GM20000 (cell line): ENCODE measurements at regions not wholly inside any gene's neighbourhood (a gene's known extent, or its start where the extent isn't known, plus 50 kb on each side); places are given as distances from the start of the nearest gene placed in this dataset.

Experiments used
- DNase-seq: peaks from one replicate; pipeline ENCODE4 v3.0.0; 2012; ENCODE audit warnings: low spot score
- TF ChIP-seq, protein P1 (sequence below): IDR thresholded peaks from 2 replicates; pipeline ENCODE4 v1.5.1; 2012; ENCODE audit warnings: mild to moderate bottlenecking, control low read depth; ENCODE audit errors: extremely low read depth, missing control alignments

DNA sequence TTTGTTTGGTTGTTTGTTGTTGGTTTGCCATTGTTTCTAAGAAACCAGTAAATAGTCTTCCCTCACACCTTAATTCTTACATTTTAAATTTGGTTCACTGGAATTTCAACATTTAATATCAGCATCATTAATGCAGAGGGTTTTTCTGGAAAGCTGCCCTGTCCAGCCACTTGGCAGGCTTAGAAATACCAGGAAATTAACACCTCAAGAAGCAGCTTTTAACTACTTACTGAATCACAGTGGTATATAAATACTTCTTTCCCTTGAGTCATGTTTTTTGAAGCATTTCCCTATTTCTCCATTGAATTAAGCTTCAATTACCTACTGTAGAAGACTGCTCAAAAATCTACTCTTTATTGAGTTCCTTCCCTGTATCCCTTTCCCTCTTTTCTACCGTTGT lies 1221.1 kb upstream of the ADGRL3 start:
- DNase-seq = no peak
- TF ChIP-seq, protein P1, sequence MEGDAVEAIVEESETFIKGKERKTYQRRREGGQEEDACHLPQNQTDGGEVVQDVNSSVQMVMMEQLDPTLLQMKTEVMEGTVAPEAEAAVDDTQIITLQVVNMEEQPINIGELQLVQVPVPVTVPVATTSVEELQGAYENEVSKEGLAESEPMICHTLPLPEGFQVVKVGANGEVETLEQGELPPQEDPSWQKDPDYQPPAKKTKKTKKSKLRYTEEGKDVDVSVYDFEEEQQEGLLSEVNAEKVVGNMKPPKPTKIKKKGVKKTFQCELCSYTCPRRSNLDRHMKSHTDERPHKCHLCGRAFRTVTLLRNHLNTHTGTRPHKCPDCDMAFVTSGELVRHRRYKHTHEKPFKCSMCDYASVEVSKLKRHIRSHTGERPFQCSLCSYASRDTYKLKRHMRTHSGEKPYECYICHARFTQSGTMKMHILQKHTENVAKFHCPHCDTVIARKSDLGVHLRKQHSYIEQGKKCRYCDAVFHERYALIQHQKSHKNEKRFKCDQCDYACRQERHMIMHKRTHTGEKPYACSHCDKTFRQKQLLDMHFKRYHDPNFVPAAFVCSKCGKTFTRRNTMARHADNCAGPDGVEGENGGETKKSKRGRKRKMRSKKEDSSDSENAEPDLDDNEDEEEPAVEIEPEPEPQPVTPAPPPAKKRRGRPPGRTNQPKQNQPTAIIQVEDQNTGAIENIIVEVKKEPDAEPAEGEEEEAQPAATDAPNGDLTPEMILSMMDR = no peak

DNA sequence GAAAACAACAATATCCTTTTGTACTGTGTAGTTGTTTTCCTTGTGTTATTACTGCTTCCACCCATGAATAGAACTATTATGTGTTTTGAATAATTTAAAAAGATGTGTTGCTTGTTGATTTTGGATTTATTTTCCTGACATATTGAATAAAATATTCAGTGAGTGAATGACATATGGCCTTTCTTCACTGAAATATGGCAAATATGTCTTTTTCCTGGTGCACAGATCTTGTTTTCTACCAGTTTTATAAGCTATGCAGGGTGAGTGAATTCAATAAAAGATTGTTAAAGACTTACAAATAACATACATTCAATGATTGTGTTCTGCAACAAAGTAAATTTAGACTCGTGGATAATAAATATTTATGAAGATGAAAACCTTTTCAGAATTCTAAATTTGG lies 1216.3 kb upstream of the ADGRL3 start:
- TF ChIP-seq, protein P1 = no peak
- DNase-seq = no peak

DNA sequence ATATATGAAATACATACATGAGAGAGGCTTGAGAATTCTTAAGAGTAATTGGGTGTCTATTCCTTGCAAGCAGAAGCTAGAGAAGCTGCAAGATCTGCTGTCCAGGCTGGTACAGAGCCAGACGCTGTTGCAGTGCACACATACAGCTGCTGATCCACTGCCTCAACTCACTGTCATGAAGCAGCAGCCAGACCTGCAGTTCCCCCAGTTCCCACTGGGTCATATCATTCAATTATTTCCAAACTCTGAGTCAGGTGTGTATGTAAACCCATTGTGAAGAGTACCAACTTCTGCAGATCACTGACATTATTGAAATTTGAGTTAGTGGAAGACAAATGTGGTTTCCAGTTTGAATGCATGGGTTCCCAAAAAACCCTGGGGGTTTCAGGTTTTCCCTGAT lies 1212.8 kb upstream of the ADGRL3 start:
- DNase-seq = no peak

DNA sequence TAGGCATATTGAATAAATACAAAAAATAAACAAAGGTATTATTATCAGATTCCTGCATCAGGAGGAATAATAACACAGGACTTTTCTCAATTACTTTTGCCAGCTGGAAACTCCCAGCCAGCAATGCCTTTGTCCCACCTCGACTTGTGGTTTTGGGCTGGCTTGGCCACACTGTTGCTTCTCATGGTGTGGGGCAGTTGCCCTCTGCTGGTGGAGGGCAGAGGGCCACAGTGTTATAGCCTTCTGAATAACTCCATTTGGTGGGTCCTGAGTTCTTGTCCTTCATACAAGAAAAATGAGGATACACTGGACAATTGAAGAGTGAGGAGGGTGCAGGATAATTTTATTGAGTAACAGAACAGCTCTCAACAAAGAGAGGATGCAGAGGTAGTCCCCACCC lies 1206.0 kb upstream of the ADGRL3 start:
- DNase-seq = no peak
- TF ChIP-seq, protein P1 = no peak

More for the DNA sequence above, 1212.8 kb upstream of the ADGRL3 start:
- TF ChIP-seq, protein P1 = no peak

DNA sequence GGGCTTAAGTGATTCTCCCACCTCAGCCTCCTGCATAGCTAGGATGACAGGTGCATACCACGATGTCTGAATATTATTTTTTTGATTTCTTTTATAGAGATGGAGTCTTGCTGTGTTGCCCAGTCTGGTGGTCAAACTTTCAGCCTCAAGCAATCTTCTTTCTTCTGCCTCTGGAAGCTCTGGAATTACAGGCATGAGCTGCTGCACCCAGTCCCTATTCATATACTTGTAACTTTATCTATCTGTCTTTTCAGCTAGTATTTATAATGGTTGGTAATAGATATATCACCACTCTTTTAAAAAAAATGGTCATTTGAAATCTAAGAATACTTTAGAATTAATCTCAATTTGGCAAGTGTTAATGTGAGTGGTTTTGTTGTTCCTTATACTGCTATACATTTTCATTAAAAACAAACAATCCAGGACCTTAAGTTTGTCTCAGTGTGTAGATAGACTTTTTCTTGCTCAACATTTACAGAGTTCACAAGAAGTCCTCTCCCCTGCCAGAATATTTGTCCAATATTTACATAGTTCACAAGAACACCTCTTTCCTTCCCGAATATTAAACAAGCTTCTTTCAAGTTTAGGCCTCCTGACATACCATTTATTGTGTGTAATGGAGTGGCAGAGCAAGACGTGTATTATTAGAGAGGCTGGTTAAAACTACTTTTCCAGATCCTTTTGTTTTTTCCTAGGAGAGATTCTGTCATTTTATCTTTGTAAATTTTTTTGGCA lies 1197.4 kb upstream of the ADGRL3 start:
- no peak for DNase-seq
- TF ChIP-seq, protein P1 = no peak

DNA sequence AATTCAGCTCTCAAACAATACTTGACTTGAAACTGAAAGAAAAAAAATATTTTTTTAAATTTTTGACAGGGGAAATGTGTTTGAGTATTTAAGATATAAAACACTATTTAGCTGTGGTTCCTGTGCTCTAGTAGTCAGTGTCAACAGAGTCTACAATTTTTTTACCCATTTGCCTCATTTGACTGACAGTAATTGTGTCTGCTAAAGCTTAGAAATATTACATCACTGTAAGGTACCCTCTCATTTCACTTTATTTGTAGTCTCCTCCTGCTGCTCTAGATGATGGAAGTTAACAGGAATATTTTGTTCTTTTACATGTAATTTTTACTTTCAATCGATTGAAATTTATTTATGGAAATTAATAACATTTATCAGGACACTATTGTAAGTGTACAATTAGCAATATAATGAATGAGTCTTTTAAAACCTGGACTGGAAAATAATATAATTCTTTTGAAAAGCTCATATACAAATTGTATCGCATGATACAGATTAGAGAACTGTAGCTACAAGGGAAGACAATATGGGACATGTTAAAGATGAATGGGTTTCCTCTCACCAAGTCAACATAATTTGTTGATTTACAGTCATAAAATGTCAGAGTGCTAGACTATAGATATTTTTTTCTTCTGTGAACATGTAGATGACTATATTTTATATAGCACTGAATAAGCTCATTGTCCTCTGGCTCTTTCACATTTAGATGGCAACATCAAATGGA lies 1186.5 kb upstream of the ADGRL3 start:
- TF ChIP-seq, protein P1 = no peak
- no peak for DNase-seq

DNA sequence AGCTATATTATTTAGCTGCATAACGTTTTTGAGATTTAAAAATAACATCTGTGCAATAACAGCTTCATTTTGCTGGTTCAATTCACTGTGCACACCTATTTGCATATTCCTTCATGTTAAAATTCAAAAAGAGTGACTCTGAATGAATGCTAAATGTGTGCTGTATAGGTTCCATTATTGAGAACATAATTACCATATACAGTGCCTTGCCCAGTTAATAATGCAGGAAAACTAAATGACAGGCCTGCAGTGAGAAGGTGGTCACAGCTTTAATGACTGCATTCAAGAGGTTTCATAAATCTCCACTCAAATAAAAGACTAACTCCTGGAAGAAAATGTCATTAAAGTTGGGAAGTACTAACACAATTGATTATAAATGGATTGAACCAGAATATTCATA lies 1183.2 kb upstream of the ADGRL3 start:
- no peak for DNase-seq
- TF ChIP-seq, protein P1 = no peak
